H9 (cell line): ENCODE measurements at regions not wholly inside any gene's neighbourhood (a gene's known extent, or its start where the extent isn't known, plus 50 kb on each side); places are given as distances from the start of the nearest gene placed in this dataset.

Experiments
- DNase-seq: peaks from one replicate; pipeline ENCODE4 v3.0.0-alpha.2; 2017
- H2AFZ ChIP-seq: one replicate; pipeline ENCODE4 v1.6.1; 2013; ENCODE audit warnings: mild to moderate bottlenecking, low read length, control low read depth, moderate library complexity
- H2AK5ac ChIP-seq: 2 replicates; pipeline ENCODE4 v1.6.1; 2013; ENCODE audit warnings: low read length, control low read depth, mixed read lengths; ENCODE audit not compliant: insufficient read length
- H2BK120ac ChIP-seq: one replicate; pipeline ENCODE4 v1.6.1; 2013; ENCODE audit warnings: low read depth, mild to moderate bottlenecking, low read length, control low read depth, inconsistent platforms; ENCODE audit not compliant: poor library complexity, severe bottlenecking
- H2BK12ac ChIP-seq: 2 replicates; pipeline ENCODE4 v1.6.1; 2013; ENCODE audit warnings: low read length, control low read depth, mixed read lengths, low read depth; ENCODE audit not compliant: insufficient read length
- H2BK15ac ChIP-seq: 2 replicates; pipeline ENCODE4 v1.6.1; 2013; ENCODE audit warnings: low read depth, low read length, control low read depth
- H2BK20ac ChIP-seq: one replicate; pipeline ENCODE4 v1.6.1; 2013; ENCODE audit warnings: low read depth, mild to moderate bottlenecking, low read length, control low read depth, inconsistent platforms; ENCODE audit not compliant: poor library complexity, severe bottlenecking
- H2BK5ac ChIP-seq: 2 replicates; pipeline ENCODE4 v1.6.1; 2013; ENCODE audit warnings: low read length, control low read depth, mixed read lengths; ENCODE audit not compliant: insufficient read length
- H3K14ac ChIP-seq: 2 replicates; pipeline ENCODE4 v1.6.1; 2013; ENCODE audit warnings: low read length, control low read depth; ENCODE audit not compliant: insufficient read depth
- H3K18ac ChIP-seq: 2 replicates; pipeline ENCODE4 v1.6.1; 2013; ENCODE audit warnings: low read depth, mild to moderate bottlenecking, mixed read lengths, low read length, control low read depth; ENCODE audit not compliant: insufficient read length
- H3K23ac ChIP-seq: 2 replicates; pipeline ENCODE4 v1.6.1; 2013; ENCODE audit warnings: low read length, control low read depth, mixed read lengths, low read depth; ENCODE audit not compliant: insufficient read length
- H3K23me2 ChIP-seq: 2 replicates; pipeline ENCODE4 v1.6.1; 2013; ENCODE audit warnings: low read depth, mild to moderate bottlenecking, mixed read lengths, low read length, control low read depth; ENCODE audit not compliant: insufficient read length, poor library complexity, severe bottlenecking
- H3K27ac ChIP-seq: 2 replicates; pipeline ENCODE4 v1.5.1; 2013; ENCODE audit warnings: low read length, control low read depth, mixed read lengths, low read depth; ENCODE audit not compliant: insufficient read length
- H3K27me3 ChIP-seq: 2 replicates; pipeline ENCODE4 v1.6.1; 2013; ENCODE audit warnings: low read length, control low read depth, inconsistent platforms; ENCODE audit not compliant: insufficient read depth
- H3K4ac ChIP-seq: 2 replicates; pipeline ENCODE4 v1.6.1; 2013; ENCODE audit warnings: low read depth, mild to moderate bottlenecking, control low read depth, inconsistent platforms, low read length, moderate library complexity
- H3K4me1 ChIP-seq: 2 replicates; pipeline ENCODE4 v1.6.1; 2013; ENCODE audit warnings: low read length, control low read depth, inconsistent platforms; ENCODE audit not compliant: insufficient read depth
- H3K4me2 ChIP-seq: 2 replicates; pipeline ENCODE4 v1.6.1; 2013; ENCODE audit warnings: low read length, control low read depth, mixed read lengths; ENCODE audit not compliant: insufficient read length, insufficient read depth
- H3K56ac ChIP-seq: 2 replicates; pipeline ENCODE4 v1.6.1; 2013; ENCODE audit warnings: low read depth, mild to moderate bottlenecking, mixed read lengths, low read length, control low read depth; ENCODE audit not compliant: insufficient read length
- H3K79me1 ChIP-seq: 2 replicates; pipeline ENCODE4 v1.6.1; 2013; ENCODE audit warnings: low read depth, mild to moderate bottlenecking, moderate library complexity, low read length, control low read depth, inconsistent platforms; ENCODE audit not compliant: insufficient read depth, poor library complexity, severe bottlenecking
- H3K79me2 ChIP-seq: 2 replicates; pipeline ENCODE4 v1.6.1; 2013; ENCODE audit warnings: low read length, control low read depth, inconsistent platforms; ENCODE audit not compliant: insufficient read depth
- H3K9ac ChIP-seq: 2 replicates; pipeline ENCODE4 v1.6.1; 2013; ENCODE audit warnings: low read length, control low read depth, mixed read lengths; ENCODE audit not compliant: insufficient read length; ENCODE audit errors: extremely low read depth
- H3K9me3 ChIP-seq: one replicate; pipeline ENCODE4 v1.6.1; 2013; ENCODE audit warnings: low read depth, low read length, inconsistent platforms; ENCODE audit not compliant: control insufficient read depth
- H3T11ph ChIP-seq: one replicate; pipeline ENCODE4 v1.6.1; 2013; ENCODE audit warnings: mild to moderate bottlenecking, low read length, control low read depth, inconsistent platforms
- H4K20me1 ChIP-seq: one replicate; pipeline ENCODE4 v1.6.1; 2013; ENCODE audit not compliant: control insufficient read depth, insufficient read length, insufficient read depth
- H4K5ac ChIP-seq: 2 replicates; pipeline ENCODE4 v1.6.1; 2013; ENCODE audit warnings: low read depth, mild to moderate bottlenecking, mixed read lengths, low read length, control low read depth; ENCODE audit not compliant: insufficient read length
- H4K8ac ChIP-seq: replicated peaks from 2 replicates; pipeline ENCODE4 v1.6.1; 2013; ENCODE audit warnings: low read length, control low read depth, mixed read lengths, low read depth; ENCODE audit not compliant: insufficient read length
- H4K91ac ChIP-seq: 2 replicates; pipeline ENCODE4 v1.6.1; 2013; ENCODE audit warnings: low read depth, mild to moderate bottlenecking, moderate library complexity, mixed read lengths, low read length, control low read depth; ENCODE audit not compliant: insufficient read length
- H3K27ac Mint-ChIP-seq, 3 experiments: 2 replicates in 2 of 3; 3 replicates in 1 of 3; pipeline ENCODE4 v1.8.0; 2020 to 2021; ENCODE audit warnings: mixed read lengths in 3 of 3, mild to moderate bottlenecking in 1 of 3, moderate library complexity in 1 of 3
- H3K27me3 Mint-ChIP-seq: 2 replicates; pipeline ENCODE4 v1.8.0; 2021; ENCODE audit warnings: low read depth, mild to moderate bottlenecking, moderate library complexity, mixed read lengths
- H3K36me3 Mint-ChIP-seq, 3 experiments: 2 replicates in 2 of 3; 3 replicates in 1 of 3; pipeline ENCODE4 v1.8.0; 2020 to 2021; ENCODE audit warnings: low read depth in 3 of 3, mixed read lengths in 3 of 3; ENCODE audit not compliant: insufficient read depth in 1 of 3
- H3K4me1 Mint-ChIP-seq, 2 experiments: 2 replicates each; pipeline ENCODE4 v1.8.0; 2020; ENCODE audit warnings: mixed read lengths in 2 of 2
- H3K4me3 Mint-ChIP-seq, 2 experiments: 2 replicates in 1 of 2; 3 replicates in 1 of 2; pipeline ENCODE4 v1.8.0; 2020 to 2021; ENCODE audit warnings: mild to moderate bottlenecking in 2 of 2, mixed read lengths in 2 of 2, moderate library complexity in 1 of 2
- H3K9me3 Mint-ChIP-seq, 2 experiments: 2 replicates in 1 of 2; 3 replicates in 1 of 2; pipeline ENCODE4 v1.8.0; 2020; ENCODE audit warnings: mild to moderate bottlenecking in 2 of 2, mixed read lengths in 2 of 2, moderate library complexity in 1 of 2
- CTCF ChIP-seq: fragments of 200-600 bp; sonication (generic); conservative IDR thresholded peaks from 3 replicates; pipeline ENCODE4 v1.8.0; 2021; ENCODE audit warnings: antibody characterized with exemption, mild to moderate bottlenecking
- WGBS: extraction: QIAGEN DNeasy Blood & Tissue Kit; methylation state at CpG from one replicate; pipeline ENCODE4 v1.1.7; 2013; ENCODE audit warnings: missing lambda C conversion rate, low lambda C conversion rate, mixed read lengths; ENCODE audit not compliant: insufficient read length; ENCODE audit errors: extremely low coverage; 5-methylcytosine and 5-hydroxymethylcytosine counted together

GRCh38 chr4:129747756-129748155, 651.8 kb downstream of the C4orf33 start:
- H3K9me3 Mint-ChIP-seq = no peaks in the 10 kb centered on the region
- Histone ChIP-seq H3K23ac (no peak overlapping the region), H2BK5ac (no peak overlapping the region), H3K23me2 (no peaks in the 10 kb centered on the region), H3K27me3 (no peaks in the 10 kb centered on the region), H3T11ph (no peak overlapping the region), H4K20me1 (no peaks in the 10 kb centered on the region), H3K4me1 (no peaks in the 10 kb centered on the region), H2BK20ac (no peak overlapping the region), H3K27ac (no peak overlapping the region), H3K4ac (no peak overlapping the region), H2BK120ac (no peak overlapping the region), H2AFZ (no peak overlapping the region), H3K4me2 (no peak overlapping the region), H3K9ac (no peak overlapping the region), H4K5ac (no peak overlapping the region), H2AK5ac (no peak overlapping the region), H3K18ac (no peak overlapping the region), H2BK15ac (no peak overlapping the region), H3K14ac (no peak overlapping the region), H3K9me3 (no peaks in the 10 kb centered on the region), H3K56ac (no peak overlapping the region), H4K91ac (no peak overlapping the region), H2BK12ac (no peak overlapping the region), H3K79me2 (no peaks in the 10 kb centered on the region), H4K8ac (no peak overlapping the region), H3K79me1 (no peaks in the 10 kb centered on the region)
- no peak for TF ChIP-seq CTCF
- no peak overlapping the region for H3K4me3 Mint-ChIP-seq
- peaks cover 2 to 5% of the 10 kb centered on the region in 2 experiments; a peak in 2 of 4 replicates for H3K4me1 Mint-ChIP-seq
- 0 out of 7 replicates have a peak overlapping the region, but pooled peaks of 1 of the 3 experiments have one; percentile 29 for H3K27ac Mint-ChIP-seq
- H3K36me3 Mint-ChIP-seq = no peaks in the 10 kb centered on the region
- no CpG with 5 or more reads among the region's 2 CpGs for WGBS
- H3K27me3 Mint-ChIP-seq = no peaks in the 10 kb centered on the region
- no peak for DNase-seq
